Uterus (tissue), 3 donors: ENCODE measurements at regions not wholly inside any gene's neighbourhood (a gene's known extent, or its start where the extent isn't known, plus 50 kb on each side); places are given as distances from the start of the nearest gene placed in this dataset.

Experiments
- DNase-seq, 2 donors: peaks; one replicate each; pipeline ENCODE4 v3.0.0-alpha.2; 2019 to 2020
- H3K27ac ChIP-seq, 2 donors: fragments of 200-600 bp; sonication (generic); 1 replicate in 1 of 2; 2 replicates in 1 of 2; pipeline ENCODE4 v1.5.1; 2016 to 2018
- H3K27me3 ChIP-seq, 2 donors: fragments of 200-600 bp; sonication (generic); one replicate each; pipeline ENCODE4 v1.5.1; 2018 to 2019; ENCODE audit warnings: control low read depth in 1 of 2
- H3K36me3 ChIP-seq, 2 donors: fragments of 200-600 bp; sonication (generic); one replicate each; pipeline ENCODE4 v1.5.1; 2019; ENCODE audit warnings: control low read depth in 1 of 2
- H3K4me1 ChIP-seq, 2 donors: fragments of 200-600 bp; sonication (generic); one replicate each; pipeline ENCODE4 v1.5.1; 2018 to 2019; ENCODE audit warnings: control low read depth in 1 of 2
- H3K4me3 ChIP-seq, 2 donors: fragments of 200-600 bp; sonication (generic); 1 replicate in 1 of 2; 2 replicates in 1 of 2; pipeline ENCODE4 v1.5.1; 2018 to 2019; ENCODE audit warnings: mild to moderate bottlenecking in 1 of 2
- H3K9me3 ChIP-seq, 2 donors: fragments of 200-600 bp; sonication (generic); one replicate each; pipeline ENCODE4 v1.5.1; 2019; ENCODE audit warnings: control low read depth in 1 of 2
- CTCF ChIP-seq, 4 experiments: fragments of 200-600 bp in 2 of 4; fragments of 450-650 bp in 2 of 4; sonication (generic) in 2 of 4; IDR thresholded peaks; one replicate each; pipeline ENCODE4 v1.5.1; 2016 to 2019; ENCODE audit warnings: antibody characterized with exemption in 4 of 4, mild to moderate bottlenecking in 2 of 4, moderate library complexity in 1 of 4
- POLR2A ChIP-seq, 2 donors: fragments of 450-650 bp; IDR thresholded peaks; one replicate each; pipeline ENCODE4 v1.6.1; 2016; ENCODE audit warnings: antibody characterized with exemption in 2 of 2, mild to moderate bottlenecking in 1 of 2, moderate library complexity in 1 of 2
- intact Hi-C: fragments of 100-400 bp; cut with DNase I; formaldehyde crosslinking; loops from one replicate; pipeline ENCODE4 v1.15.1; 2023; ENCODE audit warnings: low total_unique reads
- donor health status: DM: yes; HTN: yes; CAD: no.

DNA sequence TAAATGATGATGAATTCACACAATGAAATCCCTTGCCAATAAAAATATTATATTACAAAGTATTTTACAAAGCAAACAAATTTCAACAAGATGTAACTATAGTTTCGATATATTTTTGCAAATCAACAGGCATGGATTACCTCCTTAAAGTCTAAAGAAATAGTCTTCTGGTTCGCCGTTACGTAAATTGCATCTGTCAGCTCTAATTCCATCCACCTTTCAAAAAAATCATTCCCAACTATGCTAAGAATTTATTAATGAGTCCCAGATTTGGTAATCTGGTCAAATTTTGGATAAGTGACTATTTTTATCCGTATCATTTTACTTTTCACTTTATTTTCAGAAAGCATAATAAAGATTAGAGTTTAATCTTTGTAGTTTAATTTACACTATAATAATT is 1984.9 kb downstream of the EFNA5 start:
- TF ChIP-seq POLR2A (IDR thresholded peaks at IDR 0.05) (no peak), CTCF (IDR thresholded peaks at IDR 0.05) (no peak)
- Histone ChIP-seq H3K4me1 (no peaks in the 10 kb centered on the region), H3K4me3 (no peak overlapping the region), H3K36me3 (no peaks in the 10 kb centered on the region), H3K9me3 (no peaks in the 10 kb centered on the region), H3K27ac (no peak overlapping the region), H3K27me3 (no peaks in the 10 kb centered on the region)
- DNase-seq = no peak
- intact Hi-C loops = no loop called here

DNA sequence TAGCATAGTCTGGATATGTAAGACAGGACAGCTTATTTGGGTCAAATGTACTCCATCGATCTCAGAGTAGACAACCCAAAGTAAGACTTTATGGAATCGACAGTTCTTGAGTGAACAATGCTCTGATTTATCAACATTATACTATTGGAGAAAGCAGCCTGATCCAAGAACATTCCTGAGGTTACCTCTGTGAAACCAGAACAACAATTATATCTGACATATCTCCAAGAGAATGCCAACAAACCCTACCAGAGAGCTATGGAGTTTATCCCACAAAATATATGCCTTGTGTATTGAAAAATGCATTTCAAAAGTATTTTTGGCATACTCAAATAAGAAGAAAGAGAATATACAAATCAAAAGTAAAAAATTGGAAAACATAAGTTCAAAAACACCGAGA is 1985.9 kb downstream of the EFNA5 start:
- intact Hi-C loops = no loop called here
- Histone ChIP-seq H3K36me3 (no peaks in the 10 kb centered on the region), H3K4me1 (no peaks in the 10 kb centered on the region), H3K9me3 (no peaks in the 10 kb centered on the region), H3K27ac (no peak overlapping the region), H3K4me3 (no peak overlapping the region), H3K27me3 (no peaks in the 10 kb centered on the region)
- TF ChIP-seq POLR2A (IDR thresholded peaks at IDR 0.05) = no peak
- no peak for TF ChIP-seq CTCF (IDR thresholded peaks at IDR 0.05)
- no peak for DNase-seq

- TF ChIP-seq CTCF (IDR thresholded peaks at IDR 0.05) (no peak), POLR2A (IDR thresholded peaks at IDR 0.05) (no peak)
- Histone ChIP-seq H3K4me1 (no peaks in the 10 kb centered on the region), H3K9me3 (no peaks in the 10 kb centered on the region), H3K27me3 (no peaks in the 10 kb centered on the region), H3K4me3 (no peak overlapping the region), H3K36me3 (no peaks in the 10 kb centered on the region), H3K27ac (no peak overlapping the region)
- intact Hi-C loops = no loop called here
- DNase-seq = no peak
Measured at GRCh38 chr5:105680858-105681475, 1989.8 kb downstream of the EFNA5 start.

DNA sequence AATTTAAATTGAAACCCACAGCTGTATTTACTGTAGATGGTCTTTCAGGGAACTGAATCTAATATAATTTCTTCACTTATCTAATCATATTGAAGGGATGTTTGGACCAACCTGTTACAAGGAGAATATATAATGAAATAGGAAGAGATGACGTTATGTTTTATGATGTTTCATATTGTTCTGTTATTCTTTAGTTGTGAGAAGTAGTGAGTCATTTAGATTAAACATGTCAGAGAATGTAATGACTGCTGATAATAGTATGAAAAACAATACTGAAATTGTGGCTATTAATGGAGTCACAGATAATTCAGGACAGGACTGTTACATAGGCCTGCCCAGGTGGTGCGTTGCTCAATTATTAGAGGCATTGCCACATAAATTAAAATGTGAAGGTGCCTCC is 1993.4 kb downstream of the EFNA5 start:
- H3K9me3 ChIP-seq = no peaks in the 10 kb centered on the region
- H3K4me3 ChIP-seq = no peak overlapping the region
- no peak overlapping the region for H3K27ac ChIP-seq
- no peaks in the 10 kb centered on the region for H3K27me3 ChIP-seq
- H3K4me1 ChIP-seq = no peaks in the 10 kb centered on the region
- H3K36me3 ChIP-seq = no peaks in the 10 kb centered on the region
- intact Hi-C loops = no loop called here
- no peak for TF ChIP-seq POLR2A (IDR thresholded peaks at IDR 0.05)
- no peak for TF ChIP-seq CTCF (IDR thresholded peaks at IDR 0.05)
- no peak for DNase-seq

GRCh38 chr5:105670596-105670995 is 2000.1 kb downstream of the EFNA5 start:
- intact Hi-C loops = no loop called here
- Histone ChIP-seq H3K36me3 (no peaks in the 10 kb centered on the region), H3K4me1 (no peaks in the 10 kb centered on the region), H3K9me3 (no peaks in the 10 kb centered on the region), H3K4me3 (no peak overlapping the region), H3K27me3 (no peaks in the 10 kb centered on the region), H3K27ac (no peak overlapping the region)
- TF ChIP-seq CTCF (IDR thresholded peaks at IDR 0.05) = no peak
- no peak for TF ChIP-seq POLR2A (IDR thresholded peaks at IDR 0.05)
- DNase-seq = no peak
